ENCODE measurements at regions not wholly inside any gene's neighbourhood (a gene's known extent, or its start where the extent isn't known, plus 50 kb on each side); places are given as distances from the start of the nearest gene placed in this dataset.

DNA sequence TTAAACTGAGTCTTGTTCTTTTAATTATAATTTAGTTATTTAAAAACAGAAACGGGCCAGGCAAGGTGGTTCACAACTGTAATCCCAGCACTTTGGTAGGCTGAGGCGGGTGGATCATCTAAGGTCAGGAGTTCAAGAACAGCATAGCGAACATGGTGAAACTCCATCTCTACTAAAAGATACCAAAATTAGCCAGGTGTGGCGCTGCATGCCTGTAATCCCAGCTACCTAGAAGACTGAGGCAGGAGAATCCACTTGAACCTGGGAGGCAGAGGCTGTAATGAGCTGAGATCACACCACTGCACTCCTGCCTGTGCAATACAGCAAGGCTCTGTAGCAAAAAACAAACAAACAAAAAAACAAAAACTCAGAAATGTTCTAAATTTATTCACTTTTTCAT is 852.9 kb downstream of the TECRL start:
- Histone ChIP-seq H2AFZ (replicated peaks; ENCODE audit: low read length, poor library complexity) (no peak overlapping the region), H2BK120ac (ENCODE audit: low read depth, low read length) (no peak overlapping the region), H3K14ac (replicated peaks; ENCODE audit: low read depth, low read length) (no peak overlapping the region), H3K23ac (ENCODE audit: low read depth, low read length) (no peak overlapping the region), H4K5ac (ENCODE audit: low read depth, low read length) (no peak overlapping the region), H4K91ac (ENCODE audit: insufficient read depth, low read depth, low read length) (no peak overlapping the region), H2AK5ac (ENCODE audit: low read depth, low read length) (no peak overlapping the region), H2BK5ac (ENCODE audit: low read depth, low read length, poor library complexity, severe bottlenecking) (no peak overlapping the region), H2BK20ac (ENCODE audit: low read depth, low read length) (no peak overlapping the region), H3K18ac (ENCODE audit: low read depth, low read length) (no peak overlapping the region), H3K27me3 (ENCODE audit: control insufficient read depth, insufficient read depth, low read length) (no peaks in the 10 kb centered on the region), H3K9ac (ENCODE audit: low read depth, low read length) (no peak overlapping the region), H4K20me1 (ENCODE audit: insufficient read depth, low read length) (no peaks in the 10 kb centered on the region), H2AK9ac (replicated peaks; ENCODE audit: low read depth, low read length, poor library complexity) (no peak overlapping the region), H3K79me1 (ENCODE audit: low read depth in 1 of 2, low read length in 2 of 2) (no peaks in the 10 kb centered on the region), H3K27ac (ENCODE audit: insufficient read depth, low read length) (no peak overlapping the region), H3K9me3 (ENCODE audit: control insufficient read depth, insufficient read depth, low read length) (peaks cover 5% of the 10 kb centered on the region), H4K8ac (ENCODE audit: low read depth in 2 of 2, low read length in 2 of 2) (no peak overlapping the region), H3K36me3 (ENCODE audit: control insufficient read depth, insufficient read depth, low read length) (no peaks in the 10 kb centered on the region), H3K4me3 (ENCODE audit: insufficient read depth, low read depth, low read length) (no peak overlapping the region), H3K56ac (ENCODE audit: extremely low read depth, insufficient read depth, low read length) (no peak overlapping the region), H3K4me1 (ENCODE audit: control insufficient read depth, insufficient read depth, low read length) (no peaks in the 10 kb centered on the region), H3K9me1 (ENCODE audit: insufficient read depth, low read length) (no peaks in the 10 kb centered on the region), H3K4me2 (ENCODE audit: low read depth, low read length) (no peak overlapping the region), H2BK15ac (ENCODE audit: low read depth, low read length) (no peak overlapping the region), H3K4ac (ENCODE audit: low read depth, low read length) (no peak overlapping the region)
- TF ChIP-seq FOS (IDR thresholded peaks at IDR 0.05; ENCODE audit: low read depth, low read length) = no peak
- no peak for TF ChIP-seq BHLHE40 (IDR thresholded peaks at IDR 0.05; ENCODE audit: low read depth, low read length)
- TF ChIP-seq RAD21 (IDR thresholded peaks at IDR 0.05; ENCODE audit: low read length) = no peak
- TF ChIP-seq POLR2A (IDR thresholded peaks at IDR 0.05; ENCODE audit: low read depth, low read length) = no peak
- no TSS peak for BruUV-seq (replicated peaks)
- POLR2A ChIA-PET (ENCODE audit: unreplicated experiment) = no interaction called here
- WGBS, 2 experiments (ENCODE audit: extremely low coverage in 2 of 2, insufficient read length in 1 of 2) = no CpG with 5 or more reads among the region's 4 CpGs
- DNase-seq (no peak), ATAC-seq (ENCODE audit: low read depth) (no peak)
- dilution Hi-C loops (cut with HindIII; ENCODE audit: low sequenced_read_pairs, unreplicated experiment) (no loop called here), in situ Hi-C loops (cut with MboI; ENCODE audit: low sequenced_read_pairs) (no loop called here), intact Hi-C loops (cut with micrococcal nuclease) (no loop called here)
- CTCF ChIA-PET = no interaction called here

Measured in IMR-90 (cell line).